ENCODE measurements at regions not wholly inside any gene's neighbourhood (a gene's known extent, or its start where the extent isn't known, plus 50 kb on each side); places are given as distances from the start of the nearest gene placed in this dataset.
A peak's percentile ranks its signal among the peaks of the same experiment; 100 is the strongest.
"Not testable (repeated sequence)": the region's sequence is repeated elsewhere in the genome, so short reads cannot be mapped to it uniquely, and the experiment has no call there.

- Mint-ChIP-seq H3K36me3 (no peaks in the 10 kb centered on the region), H3K27me3 (no peaks in the 10 kb centered on the region), H3K27ac (no peak overlapping the region), H3K4me1 (ENCODE audit: low read depth in 2 of 2) (no peaks in the 10 kb centered on the region), H3K9me3 (no peaks in the 10 kb centered on the region), H3K4me3 (no peak overlapping the region)
- ATAC-seq (no peak), DNase-seq (ENCODE audit: low spot score) (no peak)
These were observed 135.5 kb upstream of the WSB1 start for GRCh38 chr17:27158382-27158781.

GRCh38 chr17:27180322-27180721 lies 113.6 kb upstream of the WSB1 start:
- Mint-ChIP-seq H3K4me3 (no peak overlapping the region), H3K27me3 (no peaks in the 10 kb centered on the region), H3K27ac (no peak overlapping the region), H3K4me1 (ENCODE audit: low read depth in 2 of 2) (no peaks in the 10 kb centered on the region), H3K36me3 (peaks cover 7% of the 10 kb centered on the region), H3K9me3 (no peaks in the 10 kb centered on the region)
- DNase-seq (ENCODE audit: low spot score): no peak
- ATAC-seq: no peak

GRCh38 chr17:27181379-27181925 lies 112.5 kb upstream of the WSB1 start:
- H3K27me3 Mint-ChIP-seq; ATAC-seq; H3K9me3 Mint-ChIP-seq; H3K4me1 Mint-ChIP-seq (ENCODE audit: low read depth in 2 of 2); H3K4me3 Mint-ChIP-seq; H3K27ac Mint-ChIP-seq; DNase-seq (ENCODE audit: low spot score): not testable (repeated sequence)
- peaks cover 15% of the 10 kb centered on the region for H3K36me3 Mint-ChIP-seq

- no peak overlapping the region for H3K4me3 Mint-ChIP-seq
- H3K27me3 Mint-ChIP-seq: peaks cover 8% of the 10 kb centered on the region in 2 donors
- no peak for DNase-seq (ENCODE audit: low spot score)
- no peak for ATAC-seq
- no peaks in the 10 kb centered on the region for H3K4me1 Mint-ChIP-seq (ENCODE audit: low read depth in 2 of 2)
- H3K36me3 Mint-ChIP-seq: peaks cover 15% of the 10 kb centered on the region
- H3K27ac Mint-ChIP-seq: no peak overlapping the region
- peaks cover 6% of the 10 kb centered on the region for H3K9me3 Mint-ChIP-seq
These were observed 112.0 kb upstream of the WSB1 start for GRCh38 chr17:27181935-27182334.

GRCh38 chr17:27197505-27197904 lies 96.4 kb upstream of the WSB1 start:
- ATAC-seq; H3K27ac Mint-ChIP-seq; H3K36me3 Mint-ChIP-seq; H3K27me3 Mint-ChIP-seq; H3K9me3 Mint-ChIP-seq; H3K4me3 Mint-ChIP-seq; DNase-seq (ENCODE audit: low spot score): not testable (repeated sequence)
- peaks cover 10 to 11% of the 10 kb centered on the region in 2 donors for H3K4me1 Mint-ChIP-seq (ENCODE audit: low read depth in 2 of 2)

- Mint-ChIP-seq H3K36me3 (peaks cover 4% of the 10 kb centered on the region), H3K4me3 (peak overlapping the region; percentile 59), H3K4me1 (ENCODE audit: low read depth in 2 of 2) (peaks cover 10 to 11% of the 10 kb centered on the region in 2 donors), H3K27me3 (no peaks in the 10 kb centered on the region), H3K27ac (peak overlapping the region in 1 of 2 donors; percentile 84), H3K9me3 (no peaks in the 10 kb centered on the region)
- peak; percentile 77 to 90 for ATAC-seq
- no peak for DNase-seq (ENCODE audit: low spot score)
These were observed 94.0 kb upstream of the WSB1 start for GRCh38 chr17:27199948-27200347.

GRCh38 chr17:27200476-27200875 lies 93.4 kb upstream of the WSB1 start:
- DNase-seq (ENCODE audit: low spot score): no peak
- Mint-ChIP-seq H3K9me3 (no peaks in the 10 kb centered on the region), H3K4me3 (no peak overlapping the region), H3K36me3 (peaks cover 4% of the 10 kb centered on the region), H3K27ac (peak overlapping the region in 1 of 2 donors; percentile 84), H3K4me1 (ENCODE audit: low read depth in 2 of 2) (peaks cover 10 to 11% of the 10 kb centered on the region in 2 donors), H3K27me3 (no peaks in the 10 kb centered on the region)
- peak; percentile 57 to 82 for ATAC-seq

GRCh38 chr17:27203241-27203640 lies 90.7 kb upstream of the WSB1 start:
- no peaks in the 10 kb centered on the region for H3K36me3 Mint-ChIP-seq
- H3K27ac Mint-ChIP-seq: no peak overlapping the region
- DNase-seq (ENCODE audit: low spot score) (no peak), ATAC-seq (no peak)
- peaks cover 10 to 20% of the 10 kb centered on the region in 2 donors for H3K4me1 Mint-ChIP-seq (ENCODE audit: low read depth in 2 of 2)
- H3K9me3 Mint-ChIP-seq: no peaks in the 10 kb centered on the region
- H3K27me3 Mint-ChIP-seq: no peaks in the 10 kb centered on the region
- no peak overlapping the region for H3K4me3 Mint-ChIP-seq

- peaks cover 0 to 9% of the 10 kb centered on the region in 2 donors for H3K4me1 Mint-ChIP-seq (ENCODE audit: low read depth in 2 of 2)
- H3K27me3 Mint-ChIP-seq: peaks cover 0 to 2% of the 10 kb centered on the region in 2 donors
- DNase-seq (ENCODE audit: low spot score): no peak
- no peak overlapping the region for H3K4me3 Mint-ChIP-seq
- H3K27ac Mint-ChIP-seq: no peak overlapping the region
- no peak for ATAC-seq
- H3K9me3 Mint-ChIP-seq: no peaks in the 10 kb centered on the region
- H3K36me3 Mint-ChIP-seq: no peaks in the 10 kb centered on the region
These were observed 87.5 kb upstream of the WSB1 start for GRCh38 chr17:27206447-27206846.

- Mint-ChIP-seq H3K27ac (peak overlapping the region in 1 of 2 donors; percentile 21), H3K27me3 (peaks cover 0 to 2% of the 10 kb centered on the region in 2 donors), H3K4me3 (no peak overlapping the region), H3K4me1 (ENCODE audit: low read depth in 2 of 2) (peaks cover 0 to 9% of the 10 kb centered on the region in 2 donors), H3K36me3 (no peaks in the 10 kb centered on the region), H3K9me3 (no peaks in the 10 kb centered on the region)
- no peak for DNase-seq (ENCODE audit: low spot score)
- peak; percentile 52 to 84 for ATAC-seq
These were observed 86.8 kb upstream of the WSB1 start for GRCh38 chr17:27207073-27207513.

GRCh38 chr17:27208370-27208769 lies 85.5 kb upstream of the WSB1 start:
- H3K36me3 Mint-ChIP-seq; ATAC-seq; H3K9me3 Mint-ChIP-seq; H3K27ac Mint-ChIP-seq; DNase-seq (ENCODE audit: low spot score); H3K27me3 Mint-ChIP-seq; H3K4me3 Mint-ChIP-seq; H3K4me1 Mint-ChIP-seq (ENCODE audit: low read depth in 2 of 2): not testable (repeated sequence)

GRCh38 chr17:27209316-27209715 lies 84.6 kb upstream of the WSB1 start:
- ATAC-seq: no peak
- no peaks in the 10 kb centered on the region for H3K36me3 Mint-ChIP-seq

GRCh38 chr17:27210809-27211208 lies 83.1 kb upstream of the WSB1 start:
- H3K4me1 Mint-ChIP-seq (ENCODE audit: low read depth in 2 of 2); ATAC-seq; DNase-seq (ENCODE audit: low spot score); H3K36me3 Mint-ChIP-seq; H3K27me3 Mint-ChIP-seq; H3K9me3 Mint-ChIP-seq; H3K27ac Mint-ChIP-seq; H3K4me3 Mint-ChIP-seq: not testable (repeated sequence)

More at GRCh38 chr17:27209316-27209715, 84.6 kb upstream of the WSB1 start:
- Mint-ChIP-seq H3K4me3 (no peak overlapping the region), H3K27ac (no peak overlapping the region), H3K9me3 (no peaks in the 10 kb centered on the region), H3K4me1 (ENCODE audit: low read depth in 2 of 2) (peaks cover 0 to 9% of the 10 kb centered on the region in 2 donors), H3K27me3 (peaks cover 0 to 2% of the 10 kb centered on the region in 2 donors)
- no peak for DNase-seq (ENCODE audit: low spot score)

- H3K27ac Mint-ChIP-seq: no peak overlapping the region
- DNase-seq (ENCODE audit: low spot score) (no peak), ATAC-seq (no peak)
- H3K4me3 Mint-ChIP-seq: no peak overlapping the region
- H3K4me1 Mint-ChIP-seq (ENCODE audit: low read depth in 2 of 2): peaks cover 0 to 10% of the 10 kb centered on the region in 2 donors
- no peaks in the 10 kb centered on the region for H3K9me3 Mint-ChIP-seq
- H3K27me3 Mint-ChIP-seq: no peaks in the 10 kb centered on the region
- H3K36me3 Mint-ChIP-seq: no peaks in the 10 kb centered on the region
These were observed 77.1 kb upstream of the WSB1 start for GRCh38 chr17:27216836-27217235.

GRCh38 chr17:27217631-27218030 lies 76.3 kb upstream of the WSB1 start:
- Mint-ChIP-seq H3K4me3 (no peak overlapping the region), H3K27ac (no peak overlapping the region)

More at GRCh38 chr17:27217631-27218030, 76.3 kb upstream of the WSB1 start:
- DNase-seq (ENCODE audit: low spot score) (no peak), ATAC-seq (no peak)
- Mint-ChIP-seq H3K4me1 (ENCODE audit: low read depth in 2 of 2) (peaks cover 0 to 10% of the 10 kb centered on the region in 2 donors), H3K36me3 (no peaks in the 10 kb centered on the region), H3K27me3 (peaks cover 0 to 4% of the 10 kb centered on the region in 2 donors), H3K9me3 (no peaks in the 10 kb centered on the region)

Measured in natural killer cell treated with Interleukin-12 subunit alpha and Interleukin-12 subunit beta and Interleukin-15 and Interleukin-18, amount 100 ng/mL, for 72 hours (primary cell).